Activated CD4-positive, alpha-beta T cell treated with anti-CD3 and anti-CD28 coated beads, Interleukin-2, amount 10 ng/mL, durations not matched to agents 7 days and 5 days (primary cell): ENCODE measurements at regions not wholly inside any gene's neighbourhood (a gene's known extent, or its start where the extent isn't known, plus 50 kb on each side); places are given as distances from the start of the nearest gene placed in this dataset.
"Not testable (repeated sequence)": the region's sequence is repeated elsewhere in the genome, so short reads cannot be mapped to it uniquely, and the experiment has no call there.

Experiments
- CTCF ChIA-PET: fragments of 350-600 bp; sonication (Branson Sonifier 250); formaldehyde crosslinking; loops from one replicate; lab custom pipeline; 2021; ENCODE audit warnings: antibody characterized with exemption; lab: Charles Lee
- POLR2A ChIA-PET: fragments of 350-600 bp; sonication (Branson Sonifier 250); formaldehyde crosslinking; loops from one replicate; lab custom pipeline; 2021; ENCODE audit warnings: antibody characterized with exemption; lab: Charles Lee
- DNase-seq: peaks from one replicate; pipeline ENCODE4 v3.0.0-alpha.2; 2020
- H3K27ac Mint-ChIP-seq: one replicate; pipeline ENCODE4 v1.8.0; 2021; ENCODE audit warnings: mild to moderate bottlenecking, moderate library complexity, mixed read lengths
- H3K27me3 Mint-ChIP-seq: one replicate; pipeline ENCODE4 v1.8.0; 2021; ENCODE audit warnings: mixed read lengths
- H3K36me3 Mint-ChIP-seq: one replicate; pipeline ENCODE4 v1.8.0; 2021; ENCODE audit warnings: low read depth, mixed read lengths
- H3K4me1 Mint-ChIP-seq: one replicate; pipeline ENCODE4 v1.8.0; 2021; ENCODE audit warnings: mixed read lengths
- H3K4me3 Mint-ChIP-seq: one replicate; pipeline ENCODE4 v1.8.0; 2021; ENCODE audit warnings: mild to moderate bottlenecking, moderate library complexity, mixed read lengths
- H3K9me3 Mint-ChIP-seq: one replicate; pipeline ENCODE4 v1.8.0; 2021; ENCODE audit warnings: mixed read lengths

GRCh38 chr1:190001187-190001586 lies 476.5 kb downstream of the BRINP3 start:
- Mint-ChIP-seq H3K27me3 (no peaks in the 10 kb centered on the region), H3K36me3 (no peaks in the 10 kb centered on the region), H3K4me1 (no peaks in the 10 kb centered on the region), H3K9me3 (peaks cover 2% of the 10 kb centered on the region), H3K4me3 (no peak overlapping the region), H3K27ac (no peak overlapping the region)
- POLR2A ChIA-PET = no interaction called here
- DNase-seq = no peak
- CTCF ChIA-PET = no interaction called here

GRCh38 chr1:190003376-190003775 lies 474.3 kb downstream of the BRINP3 start:
- Mint-ChIP-seq H3K4me1 (no peaks in the 10 kb centered on the region), H3K27ac (no peak overlapping the region), H3K36me3 (no peaks in the 10 kb centered on the region), H3K9me3 (peaks cover 6% of the 10 kb centered on the region), H3K27me3 (no peaks in the 10 kb centered on the region), H3K4me3 (no peak overlapping the region)
- ChIA-PET POLR2A (no interaction called here), CTCF (no interaction called here)
- DNase-seq = no peak

- Mint-ChIP-seq H3K27me3 (no peaks in the 10 kb centered on the region), H3K4me1 (no peaks in the 10 kb centered on the region), H3K36me3 (no peaks in the 10 kb centered on the region), H3K27ac (no peak overlapping the region), H3K4me3 (no peak overlapping the region), H3K9me3 (peaks cover 8% of the 10 kb centered on the region)
- ChIA-PET POLR2A (no interaction called here), CTCF (no interaction called here)
- no peak for DNase-seq
Measured at GRCh38 chr1:190011585-190011984, 466.1 kb downstream of the BRINP3 start.

- H3K27ac Mint-ChIP-seq, H3K4me3 Mint-ChIP-seq, H3K36me3 Mint-ChIP-seq, H3K27me3 Mint-ChIP-seq, DNase-seq, H3K9me3 Mint-ChIP-seq, POLR2A ChIA-PET, CTCF ChIA-PET, H3K4me1 Mint-ChIP-seq: not testable (repeated sequence)
Measured at GRCh38 chr1:190019151-190019550, 458.5 kb downstream of the BRINP3 start.

GRCh38 chr1:190019717-190020116 lies 457.9 kb downstream of the BRINP3 start:
- POLR2A ChIA-PET = no interaction called here
- Mint-ChIP-seq H3K36me3 (no peaks in the 10 kb centered on the region), H3K27ac (no peak overlapping the region), H3K27me3 (no peaks in the 10 kb centered on the region), H3K9me3 (no peaks in the 10 kb centered on the region), H3K4me3 (no peak overlapping the region), H3K4me1 (no peaks in the 10 kb centered on the region)
- DNase-seq = no peak
- CTCF ChIA-PET = no interaction called here

- CTCF ChIA-PET = no interaction called here
- H3K4me1 Mint-ChIP-seq = no peaks in the 10 kb centered on the region
Measured at GRCh38 chr1:190022709-190023108, 455.0 kb downstream of the BRINP3 start.

GRCh38 chr1:190029441-190029840 lies 448.2 kb downstream of the BRINP3 start:
- Mint-ChIP-seq H3K4me1 (no peaks in the 10 kb centered on the region), H3K27me3 (no peaks in the 10 kb centered on the region), H3K27ac (no peak overlapping the region), H3K9me3 (peaks cover 8% of the 10 kb centered on the region), H3K36me3 (no peaks in the 10 kb centered on the region), H3K4me3 (no peak overlapping the region)
- DNase-seq = no peak
- ChIA-PET CTCF (no interaction called here), POLR2A (no interaction called here)

More at GRCh38 chr1:190022709-190023108, 455.0 kb downstream of the BRINP3 start:
- no peaks in the 10 kb centered on the region for H3K27me3 Mint-ChIP-seq
- POLR2A ChIA-PET = no interaction called here
- no peak for DNase-seq
- H3K9me3 Mint-ChIP-seq = no peaks in the 10 kb centered on the region
- H3K4me3 Mint-ChIP-seq = no peak overlapping the region
- no peak overlapping the region for H3K27ac Mint-ChIP-seq
- no peaks in the 10 kb centered on the region for H3K36me3 Mint-ChIP-seq

- no peak for DNase-seq
- H3K36me3 Mint-ChIP-seq = no peaks in the 10 kb centered on the region
- ChIA-PET POLR2A (no interaction called here), CTCF (no interaction called here)
- H3K27ac Mint-ChIP-seq = no peak overlapping the region
- H3K9me3 Mint-ChIP-seq = peaks cover 2% of the 10 kb centered on the region
- no peaks in the 10 kb centered on the region for H3K4me1 Mint-ChIP-seq
- no peaks in the 10 kb centered on the region for H3K27me3 Mint-ChIP-seq
- H3K4me3 Mint-ChIP-seq = no peak overlapping the region
Measured at GRCh38 chr1:190043655-190044054, 434.0 kb downstream of the BRINP3 start.

GRCh38 chr1:190046231-190046630 lies 431.4 kb downstream of the BRINP3 start:
- CTCF ChIA-PET = no interaction called here
- DNase-seq = no peak
- no peak overlapping the region for H3K27ac Mint-ChIP-seq
- H3K4me3 Mint-ChIP-seq = no peak overlapping the region
- H3K36me3 Mint-ChIP-seq = no peaks in the 10 kb centered on the region
- POLR2A ChIA-PET = no interaction called here
- H3K27me3 Mint-ChIP-seq = no peaks in the 10 kb centered on the region
- H3K9me3 Mint-ChIP-seq = peaks cover 2% of the 10 kb centered on the region
- no peaks in the 10 kb centered on the region for H3K4me1 Mint-ChIP-seq
